ENCODE measurements at regions not wholly inside any gene's neighbourhood (a gene's known extent, or its start where the extent isn't known, plus 50 kb on each side); places are given as distances from the start of the nearest gene placed in this dataset.

- TF ChIP-seq POLR2AphosphoS5 (IDR thresholded peaks at IDR 0.05; ENCODE audit: low read depth, low read length) (no peak), POLR2A (IDR thresholded peaks at IDR 0.05; ENCODE audit: low read depth, low read length) (no peak)
These were observed 101.7 kb upstream of the PRNP start for GRCh38 chr20:4584510-4584909.
